ENCODE measurements at regions not wholly inside any gene's neighbourhood (a gene's known extent, or its start where the extent isn't known, plus 50 kb on each side); places are given as distances from the start of the nearest gene placed in this dataset.

- Histone ChIP-seq H3K36me3 (ENCODE audit: control insufficient read depth, insufficient read depth, low read length) (no peaks in the 10 kb centered on the region), H3K4me3 (ENCODE audit: insufficient read depth, low read depth, low read length, poor library complexity, severe bottlenecking) (no peak overlapping the region), H3K4me1 (ENCODE audit: control insufficient read depth, insufficient read depth, low read length, poor library complexity, severe bottlenecking) (no peaks in the 10 kb centered on the region), H3K27me3 (replicated peaks; ENCODE audit: control insufficient read depth, insufficient read depth, low read length, poor library complexity, severe bottlenecking) (no peaks in the 10 kb centered on the region), H3K9me3 (ENCODE audit: control insufficient read depth, low read length) (no peaks in the 10 kb centered on the region), H3K27ac (ENCODE audit: insufficient read depth, low read length, poor library complexity, severe bottlenecking) (no peak overlapping the region)
- no peak for DNase-seq
Observed at GRCh38 chr10:130378556-130379400, 242.6 kb downstream of the GLRX3 start.

- H3K4me3 ChIP-seq (ENCODE audit: insufficient read depth, low read depth, low read length, poor library complexity, severe bottlenecking): no peak overlapping the region
- H3K36me3 ChIP-seq (ENCODE audit: control insufficient read depth, insufficient read depth, low read length): no peaks in the 10 kb centered on the region
- H3K27ac ChIP-seq (ENCODE audit: insufficient read depth, low read length, poor library complexity, severe bottlenecking): no peak overlapping the region
- no peaks in the 10 kb centered on the region for H3K9me3 ChIP-seq (ENCODE audit: control insufficient read depth, low read length)
- DNase-seq: no peak
- no peaks in the 10 kb centered on the region for H3K4me1 ChIP-seq (ENCODE audit: control insufficient read depth, insufficient read depth, low read length, poor library complexity, severe bottlenecking)
- no peaks in the 10 kb centered on the region for H3K27me3 ChIP-seq (replicated peaks; ENCODE audit: control insufficient read depth, insufficient read depth, low read length, poor library complexity, severe bottlenecking)
Observed at GRCh38 chr10:130380056-130380455, 243.9 kb downstream of the GLRX3 start.

GRCh38 chr10:130382031-130382430 lies 245.8 kb downstream of the GLRX3 start:
- no peaks in the 10 kb centered on the region for H3K9me3 ChIP-seq (ENCODE audit: control insufficient read depth, low read length)
- H3K27me3 ChIP-seq (replicated peaks; ENCODE audit: control insufficient read depth, insufficient read depth, low read length, poor library complexity, severe bottlenecking): no peaks in the 10 kb centered on the region
- DNase-seq: no peak
- H3K4me1 ChIP-seq (ENCODE audit: control insufficient read depth, insufficient read depth, low read length, poor library complexity, severe bottlenecking): no peaks in the 10 kb centered on the region
- no peaks in the 10 kb centered on the region for H3K36me3 ChIP-seq (ENCODE audit: control insufficient read depth, insufficient read depth, low read length)
- H3K4me3 ChIP-seq (ENCODE audit: insufficient read depth, low read depth, low read length, poor library complexity, severe bottlenecking): no peak overlapping the region
- H3K27ac ChIP-seq (ENCODE audit: insufficient read depth, low read length, poor library complexity, severe bottlenecking): no peak overlapping the region

DNA sequence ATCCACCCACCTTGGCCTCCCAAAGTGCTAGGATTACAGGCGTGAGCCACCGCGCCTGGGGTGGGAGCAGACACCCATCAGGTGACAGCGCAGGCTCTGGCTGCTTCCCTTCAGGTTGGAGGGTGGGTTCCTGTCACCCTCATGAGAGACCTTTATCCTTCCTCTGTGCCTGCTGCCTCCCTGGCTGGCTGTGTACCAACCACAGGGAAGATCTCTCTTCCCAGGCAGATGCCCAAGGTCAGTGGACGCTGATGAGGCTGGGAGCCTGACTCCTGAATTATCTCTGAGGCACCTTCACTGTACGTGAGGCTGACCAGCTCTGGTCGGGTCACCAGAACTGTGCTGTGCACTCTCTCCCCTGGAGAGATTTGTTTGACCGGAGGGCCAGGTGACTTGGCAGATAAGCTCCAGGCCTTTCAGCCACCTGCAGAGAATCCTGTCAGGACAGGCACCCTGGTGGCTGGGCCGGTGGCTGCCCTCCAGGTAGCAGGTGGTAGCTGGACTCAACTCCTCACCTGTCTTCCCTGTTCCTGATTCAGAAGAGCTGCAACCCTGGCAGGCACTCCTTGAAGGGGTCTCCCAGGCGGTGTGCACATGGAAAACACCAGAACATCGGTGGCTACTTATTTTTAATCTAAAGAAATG lies 251.9 kb downstream of the GLRX3 start:
- no peak for DNase-seq
- Histone ChIP-seq H3K9me3 (ENCODE audit: control insufficient read depth, low read length) (no peaks in the 10 kb centered on the region), H3K4me3 (ENCODE audit: insufficient read depth, low read depth, low read length, poor library complexity, severe bottlenecking) (no peak overlapping the region), H3K36me3 (ENCODE audit: control insufficient read depth, insufficient read depth, low read length) (no peaks in the 10 kb centered on the region), H3K27ac (ENCODE audit: insufficient read depth, low read length, poor library complexity, severe bottlenecking) (no peak overlapping the region), H3K27me3 (replicated peaks; ENCODE audit: control insufficient read depth, insufficient read depth, low read length, poor library complexity, severe bottlenecking) (no peaks in the 10 kb centered on the region), H3K4me1 (ENCODE audit: control insufficient read depth, insufficient read depth, low read length, poor library complexity, severe bottlenecking) (no peaks in the 10 kb centered on the region)

DNA sequence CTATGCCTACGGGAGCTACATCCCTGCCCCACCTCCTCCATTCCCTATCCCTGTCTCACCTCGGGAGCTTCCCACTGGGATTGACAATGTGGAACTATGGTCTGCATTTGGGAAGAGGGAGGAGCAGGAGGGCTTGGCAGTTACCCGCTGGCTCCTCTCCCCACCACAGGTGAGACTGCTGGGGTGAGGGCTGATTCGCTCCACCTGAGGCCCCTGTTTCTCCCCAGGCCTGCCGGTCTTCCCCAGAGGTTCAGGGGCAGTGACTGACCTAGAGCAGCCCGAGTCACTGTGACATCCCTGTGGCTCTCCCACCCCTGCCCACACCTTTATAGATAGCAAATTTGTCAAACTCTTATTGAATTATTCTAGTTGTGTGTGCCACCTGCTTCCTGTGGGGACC lies 252.6 kb downstream of the GLRX3 start:
- Histone ChIP-seq H3K4me3 (ENCODE audit: insufficient read depth, low read depth, low read length, poor library complexity, severe bottlenecking) (no peak overlapping the region), H3K4me1 (ENCODE audit: control insufficient read depth, insufficient read depth, low read length, poor library complexity, severe bottlenecking) (no peaks in the 10 kb centered on the region), H3K36me3 (ENCODE audit: control insufficient read depth, insufficient read depth, low read length) (no peaks in the 10 kb centered on the region), H3K27ac (ENCODE audit: insufficient read depth, low read length, poor library complexity, severe bottlenecking) (no peak overlapping the region), H3K27me3 (replicated peaks; ENCODE audit: control insufficient read depth, insufficient read depth, low read length, poor library complexity, severe bottlenecking) (no peaks in the 10 kb centered on the region), H3K9me3 (ENCODE audit: control insufficient read depth, low read length) (no peaks in the 10 kb centered on the region)
- no peak for DNase-seq

- no peaks in the 10 kb centered on the region for H3K4me1 ChIP-seq (ENCODE audit: control insufficient read depth, insufficient read depth, low read length, poor library complexity, severe bottlenecking)
- no peaks in the 10 kb centered on the region for H3K36me3 ChIP-seq (ENCODE audit: control insufficient read depth, insufficient read depth, low read length)
- no peak overlapping the region for H3K27ac ChIP-seq (ENCODE audit: insufficient read depth, low read length, poor library complexity, severe bottlenecking)
- no peaks in the 10 kb centered on the region for H3K27me3 ChIP-seq (replicated peaks; ENCODE audit: control insufficient read depth, insufficient read depth, low read length, poor library complexity, severe bottlenecking)
- no peak for DNase-seq
- no peak overlapping the region for H3K4me3 ChIP-seq (ENCODE audit: insufficient read depth, low read depth, low read length, poor library complexity, severe bottlenecking)
- no peaks in the 10 kb centered on the region for H3K9me3 ChIP-seq (ENCODE audit: control insufficient read depth, low read length)
Observed at GRCh38 chr10:130389906-130390305, 253.7 kb downstream of the GLRX3 start.

DNA sequence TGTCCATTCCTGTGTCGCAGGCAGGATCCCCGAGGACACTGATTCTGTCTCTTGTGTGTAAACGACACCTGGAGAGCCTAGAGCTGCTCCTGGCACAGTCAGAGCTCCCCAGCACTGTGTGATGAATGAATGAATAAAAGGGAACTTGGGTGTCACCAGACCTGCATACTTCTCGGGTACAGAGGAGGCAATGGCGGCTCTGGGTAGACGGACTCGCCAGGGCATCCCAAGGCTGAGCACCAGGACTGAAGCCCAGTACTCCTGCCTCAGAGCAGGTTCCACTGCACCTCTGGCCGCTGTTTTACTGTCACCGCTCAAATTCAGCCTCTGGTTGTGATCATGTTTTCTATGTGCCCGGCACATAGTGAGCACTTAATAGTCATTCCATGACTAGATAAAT lies 255.8 kb downstream of the GLRX3 start:
- Histone ChIP-seq H3K4me3 (ENCODE audit: insufficient read depth, low read depth, low read length, poor library complexity, severe bottlenecking) (no peak overlapping the region), H3K36me3 (ENCODE audit: control insufficient read depth, insufficient read depth, low read length) (no peaks in the 10 kb centered on the region), H3K27ac (ENCODE audit: insufficient read depth, low read length, poor library complexity, severe bottlenecking) (no peak overlapping the region), H3K27me3 (replicated peaks; ENCODE audit: control insufficient read depth, insufficient read depth, low read length, poor library complexity, severe bottlenecking) (no peaks in the 10 kb centered on the region), H3K9me3 (ENCODE audit: control insufficient read depth, low read length) (peaks cover 3% of the 10 kb centered on the region), H3K4me1 (ENCODE audit: control insufficient read depth, insufficient read depth, low read length, poor library complexity, severe bottlenecking) (no peaks in the 10 kb centered on the region)
- no peak for DNase-seq

GRCh38 chr10:130393342-130393741 lies 257.2 kb downstream of the GLRX3 start:
- no peak for DNase-seq
- no peaks in the 10 kb centered on the region for H3K27me3 ChIP-seq (replicated peaks; ENCODE audit: control insufficient read depth, insufficient read depth, low read length, poor library complexity, severe bottlenecking)
- no peaks in the 10 kb centered on the region for H3K4me1 ChIP-seq (ENCODE audit: control insufficient read depth, insufficient read depth, low read length, poor library complexity, severe bottlenecking)
- no peaks in the 10 kb centered on the region for H3K36me3 ChIP-seq (ENCODE audit: control insufficient read depth, insufficient read depth, low read length)
- no peak overlapping the region for H3K4me3 ChIP-seq (ENCODE audit: insufficient read depth, low read depth, low read length, poor library complexity, severe bottlenecking)
- no peak overlapping the region for H3K27ac ChIP-seq (ENCODE audit: insufficient read depth, low read length, poor library complexity, severe bottlenecking)
- peaks cover 3% of the 10 kb centered on the region for H3K9me3 ChIP-seq (ENCODE audit: control insufficient read depth, low read length)

DNA sequence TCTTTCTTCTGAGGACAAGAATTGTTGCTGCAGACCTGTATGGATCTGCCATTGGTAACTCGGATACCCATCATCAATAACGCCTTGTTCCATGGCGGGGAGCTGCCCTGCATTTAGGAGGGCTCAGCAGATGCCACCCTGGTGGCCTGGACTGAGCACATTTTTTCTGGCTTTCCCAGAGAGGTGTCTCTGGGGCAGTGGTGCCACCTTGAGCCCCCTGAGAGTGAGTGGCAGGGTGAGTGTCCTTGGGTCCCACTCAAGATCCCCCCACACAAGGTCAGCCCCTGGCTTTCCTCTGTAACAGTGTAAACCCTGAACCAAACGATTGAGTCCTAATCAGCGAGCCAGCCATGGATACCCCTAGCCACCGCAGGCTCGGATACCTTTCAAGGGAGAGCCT lies 258.6 kb downstream of the GLRX3 start:
- Histone ChIP-seq H3K27me3 (replicated peaks; ENCODE audit: control insufficient read depth, insufficient read depth, low read length, poor library complexity, severe bottlenecking) (no peaks in the 10 kb centered on the region), H3K4me1 (ENCODE audit: control insufficient read depth, insufficient read depth, low read length, poor library complexity, severe bottlenecking) (no peaks in the 10 kb centered on the region), H3K27ac (ENCODE audit: insufficient read depth, low read length, poor library complexity, severe bottlenecking) (no peak overlapping the region), H3K4me3 (ENCODE audit: insufficient read depth, low read depth, low read length, poor library complexity, severe bottlenecking) (no peak overlapping the region), H3K9me3 (ENCODE audit: control insufficient read depth, low read length) (peaks cover 3% of the 10 kb centered on the region), H3K36me3 (ENCODE audit: control insufficient read depth, insufficient read depth, low read length) (no peaks in the 10 kb centered on the region)
- DNase-seq: no peak

DNA sequence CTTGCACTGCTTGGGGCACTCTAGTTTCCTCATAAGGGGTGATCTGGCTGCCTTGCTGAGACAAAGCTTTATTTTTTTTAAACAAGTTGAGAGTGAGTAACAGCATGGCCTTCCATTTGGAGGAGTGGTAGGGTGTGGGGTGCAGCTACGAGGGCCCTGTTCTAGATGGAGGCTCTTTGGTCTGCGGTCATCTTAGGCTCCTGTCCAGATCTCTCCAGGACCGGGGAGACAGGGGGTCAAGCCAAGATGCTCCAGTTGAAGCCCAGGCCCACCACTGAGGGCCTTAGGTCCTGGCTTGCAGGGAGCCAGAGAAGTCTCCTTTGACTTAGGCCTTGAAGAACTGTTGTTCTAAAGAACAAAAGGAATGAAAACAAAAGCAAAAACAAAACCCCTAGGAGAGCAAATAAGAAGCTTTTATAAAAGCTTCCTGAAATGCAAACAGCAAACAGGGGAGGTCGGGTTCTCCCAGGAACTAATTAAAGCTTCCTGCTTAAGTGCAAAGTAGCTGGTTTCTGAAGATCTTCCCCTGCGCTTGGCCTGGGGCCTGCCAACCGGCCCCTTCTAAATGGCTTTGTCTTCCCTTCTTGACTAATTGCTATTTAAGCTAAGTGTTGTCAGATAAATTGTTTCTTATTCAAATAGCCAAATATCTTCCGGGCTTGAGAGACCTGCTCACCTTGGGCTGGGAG lies 259.2 kb downstream of the GLRX3 start:
- Histone ChIP-seq H3K27ac (ENCODE audit: insufficient read depth, low read length, poor library complexity, severe bottlenecking) (no peak overlapping the region), H3K36me3 (ENCODE audit: control insufficient read depth, insufficient read depth, low read length) (no peaks in the 10 kb centered on the region), H3K9me3 (ENCODE audit: control insufficient read depth, low read length) (peaks cover 3% of the 10 kb centered on the region), H3K27me3 (replicated peaks; ENCODE audit: control insufficient read depth, insufficient read depth, low read length, poor library complexity, severe bottlenecking) (no peaks in the 10 kb centered on the region), H3K4me3 (ENCODE audit: insufficient read depth, low read depth, low read length, poor library complexity, severe bottlenecking) (no peak overlapping the region), H3K4me1 (ENCODE audit: control insufficient read depth, insufficient read depth, low read length, poor library complexity, severe bottlenecking) (no peaks in the 10 kb centered on the region)
- no peak for DNase-seq

Measured in effector memory CD4-positive, alpha-beta T cell (primary cell).